Stimulated activated naive CD4-positive, alpha-beta T cell treated with Interleukin-2 at 50 U/mL for 16 hours (primary cell): ENCODE measurements at regions not wholly inside any gene's neighbourhood (a gene's known extent, or its start where the extent isn't known, plus 50 kb on each side); places are given as distances from the start of the nearest gene placed in this dataset.

Experiments used
- DNase-seq: peaks from one replicate; lab custom pipeline; 2025; lab: John Stamatoyannopoulos, UW

- DNase-seq = no peak
Measured at GRCh38 chr12:130102266-130102665, 60.0 kb upstream of the FZD10 start.

GRCh38 chr12:130104571-130105106 lies 57.6 kb upstream of the FZD10 start:
- no peak for DNase-seq

- DNase-seq = no peak
Measured at GRCh38 chr12:130109062-130109945, 53.0 kb upstream of the FZD10 start.

DNA sequence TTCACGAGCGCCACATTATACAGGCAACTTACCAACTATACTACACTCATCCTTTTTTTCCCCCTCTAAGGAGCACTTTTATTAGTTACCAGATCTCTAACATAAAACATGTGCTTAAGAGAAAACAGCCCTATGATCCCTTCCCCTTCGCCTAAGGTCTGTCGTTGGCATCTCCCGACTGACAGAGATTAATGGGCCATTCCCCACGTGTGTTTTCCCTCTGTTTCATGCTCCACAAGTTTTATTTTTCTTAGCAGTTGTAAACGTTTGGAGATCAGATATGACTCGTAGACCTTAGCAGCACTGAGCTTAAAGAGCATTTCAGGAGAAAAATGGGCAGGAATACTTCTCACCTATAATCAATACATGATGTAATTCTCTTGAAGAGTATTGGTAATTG lies 51.4 kb upstream of the FZD10 start:
- DNase-seq = no peak

- DNase-seq = no peak
Measured at GRCh38 chr12:130111965-130112496, 50.2 kb upstream of the FZD10 start.
